Neural cell (in vitro differentiated cells): ENCODE measurements at regions not wholly inside any gene's neighbourhood (a gene's known extent, or its start where the extent isn't known, plus 50 kb on each side); places are given as distances from the start of the nearest gene placed in this dataset.

Experiments
- H2AFZ ChIP-seq: fragments of 200-600, 300-800 bp; sonication (generic), shearing (Covaris generic); 2 replicates; pipeline ENCODE4 v1.6.0; 2014; ENCODE audit warnings: low read depth, mild to moderate bottlenecking, antibody characterized with exemption, low read length, moderate library complexity
- H3F3A ChIP-seq: fragments of 200-600 bp; shearing (Covaris generic); 2 replicates; pipeline ENCODE4 v1.6.1; 2016; ENCODE audit warnings: mild to moderate bottlenecking, moderate library complexity, mixed read lengths, antibody characterized with exemption, low read length; ENCODE audit not compliant: insufficient read depth, poor library complexity, severe bottlenecking
- H3K27ac ChIP-seq: fragments of 200-600, 300-800 bp; sonication (generic), shearing (Covaris generic); 2 replicates; pipeline ENCODE4 v1.5.1; 2014; ENCODE audit warnings: mild to moderate bottlenecking, low read length, moderate library complexity
- H3K27me3 ChIP-seq: fragments of 300-800, 200-600 bp; sonication (generic), shearing (Covaris generic); 2 replicates; pipeline ENCODE4 v1.6.0; 2014; ENCODE audit warnings: mild to moderate bottlenecking, low read depth, low read length, moderate library complexity; ENCODE audit not compliant: insufficient read depth
- H3K36me3 ChIP-seq: fragments of 300-800, 200-600 bp; sonication (generic), shearing (Covaris generic); 2 replicates; pipeline ENCODE4 v1.5.1; 2014; ENCODE audit warnings: mild to moderate bottlenecking, antibody characterized with exemption, low read length, moderate library complexity; ENCODE audit not compliant: insufficient read depth
- H3K4me2 ChIP-seq: fragments of 300-800, 200-600 bp; sonication (generic), shearing (Covaris generic); 2 replicates; pipeline ENCODE4 v1.6.0; 2014; ENCODE audit warnings: mild to moderate bottlenecking, low read length
- H3K4me3 ChIP-seq: fragments of 300-800, 200-600 bp; sonication (generic), shearing (Covaris generic); 2 replicates; pipeline ENCODE4 v1.5.1; 2014; ENCODE audit warnings: mild to moderate bottlenecking, low read length, moderate library complexity
- H3K79me2 ChIP-seq: fragments of 200-600 bp; shearing (Covaris generic); replicated peaks from 2 replicates; pipeline ENCODE4 v1.6.0; 2014; ENCODE audit warnings: mild to moderate bottlenecking, low read length, moderate library complexity; ENCODE audit not compliant: insufficient read depth
- H3K9ac ChIP-seq: fragments of 300-800, 200-600 bp; sonication (generic), shearing (Covaris generic); 2 replicates; pipeline ENCODE4 v1.6.1; 2016; ENCODE audit warnings: mild to moderate bottlenecking, low read length, mixed read lengths
- H3K9me2 ChIP-seq: fragments of 200-600 bp; shearing (Covaris generic); 2 replicates; pipeline ENCODE4 v1.6.1; 2016; ENCODE audit warnings: mild to moderate bottlenecking, low read length, mixed read lengths; ENCODE audit not compliant: insufficient read depth
- H3K9me3 ChIP-seq: fragments of 200-600, 300-800 bp; sonication (generic), shearing (Covaris generic); 2 replicates; pipeline ENCODE4 v1.6.1; 2016; ENCODE audit warnings: mild to moderate bottlenecking, mixed run types, low read length, moderate library complexity, mixed read lengths
- H4K20me1 ChIP-seq: fragments of 200-600 bp; shearing (Covaris generic); 2 replicates; pipeline ENCODE4 v1.6.1; 2016; ENCODE audit warnings: mild to moderate bottlenecking, mixed run types; ENCODE audit not compliant: insufficient read depth
- CTCF ChIP-seq: fragments of 450-650 bp; IDR thresholded peaks from 2 replicates; pipeline ENCODE4 v1.5.1; 2014; ENCODE audit warnings: antibody characterized with exemption, mild to moderate bottlenecking, moderate library complexity; ENCODE audit not compliant: poor library complexity, severe bottlenecking
- EP300 ChIP-seq: fragments of 450-650 bp; conservative IDR thresholded peaks from 2 replicates; pipeline ENCODE4 v1.6.1; 2014; ENCODE audit warnings: antibody characterized with exemption, mild to moderate bottlenecking, moderate library complexity; ENCODE audit not compliant: poor library complexity, severe bottlenecking
- EZH2 ChIP-seq: fragments of 200-600, 300-800 bp; shearing (Covaris generic), sonication (generic); IDR thresholded peaks from 2 replicates; pipeline ENCODE4 v1.6.1; 2014; ENCODE audit warnings: antibody characterized with exemption, low read length, borderline replicate concordance, mild to moderate bottlenecking; ENCODE audit not compliant: insufficient read depth, poor library complexity, severe bottlenecking
- MXI1 ChIP-seq: fragments of 450-650 bp; conservative IDR thresholded peaks from 2 replicates; pipeline ENCODE4 v1.6.1; 2014; ENCODE audit warnings: antibody characterized with exemption, mild to moderate bottlenecking; ENCODE audit not compliant: poor library complexity, severe bottlenecking
- POLR2AphosphoS5 ChIP-seq: IDR thresholded peaks from 2 replicates; pipeline ENCODE4 v1.6.1; 2012
- RAD21 ChIP-seq: fragments of 450-650 bp; conservative IDR thresholded peaks from 2 replicates; pipeline ENCODE4 v1.6.1; 2014; ENCODE audit warnings: antibody characterized with exemption, mild to moderate bottlenecking, moderate library complexity
- REST ChIP-seq: IDR thresholded peaks from 2 replicates; pipeline ENCODE4 v1.6.1; 2012; ENCODE audit warnings: borderline replicate concordance
- SMC3 ChIP-seq: fragments of 450-650 bp; conservative IDR thresholded peaks from 2 replicates; pipeline ENCODE4 v1.6.1; 2014; ENCODE audit warnings: antibody characterized with exemption, mild to moderate bottlenecking, moderate library complexity; ENCODE audit not compliant: poor library complexity
- TAF1 ChIP-seq: IDR thresholded peaks from 2 replicates; pipeline ENCODE4 v1.6.1; 2012; ENCODE audit warnings: low read depth

GRCh38 chr12:58544281-58544680, 376.0 kb downstream of the LRIG3 start:
- no peaks in the 10 kb centered on the region for H3K9me3 ChIP-seq
- H2AFZ ChIP-seq: no peak overlapping the region
- H3K9ac ChIP-seq: no peak overlapping the region

DNA sequence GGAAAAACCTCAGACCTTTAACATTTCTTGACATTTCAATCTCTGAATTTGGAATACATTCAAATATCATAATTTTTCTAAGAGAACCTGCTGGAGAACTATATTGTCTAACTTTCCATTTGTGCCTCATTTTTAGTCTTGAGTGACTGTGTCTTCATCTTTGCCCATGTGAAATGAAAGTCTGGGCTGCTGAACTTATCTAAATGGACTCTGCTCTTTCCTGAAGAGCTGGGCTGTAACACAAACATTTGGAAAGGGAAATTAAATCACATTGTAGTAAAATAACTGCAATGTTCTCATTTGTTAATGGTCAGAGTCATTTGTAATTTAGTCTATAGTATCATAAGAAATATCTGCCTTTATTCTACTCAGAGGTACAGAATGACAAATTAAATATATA, 373.1 kb downstream of the LRIG3 start:
- no peaks in the 10 kb centered on the region for H3F3A ChIP-seq
- no peaks in the 10 kb centered on the region for H4K20me1 ChIP-seq
- H3K9me3 ChIP-seq: no peaks in the 10 kb centered on the region
- no peak overlapping the region for H3K27ac ChIP-seq
- no peak overlapping the region for H3K4me3 ChIP-seq
- H2AFZ ChIP-seq: no peak overlapping the region
- H3K79me2 ChIP-seq: no peaks in the 10 kb centered on the region
- no peaks in the 10 kb centered on the region for H3K36me3 ChIP-seq
- no peaks in the 10 kb centered on the region for H3K9me2 ChIP-seq
- no peak overlapping the region for H3K9ac ChIP-seq
- H3K4me2 ChIP-seq: no peak overlapping the region
- H3K27me3 ChIP-seq: no peaks in the 10 kb centered on the region
- no peak for TF ChIP-seq POLR2AphosphoS5
- TF ChIP-seq TAF1: no peak
- TF ChIP-seq EZH2: no peak
- TF ChIP-seq EP300: no peak
- TF ChIP-seq MXI1: no peak
- TF ChIP-seq CTCF: no peak
- no peak for TF ChIP-seq REST

More at GRCh38 chr12:58544281-58544680, 376.0 kb downstream of the LRIG3 start:
- TF ChIP-seq REST (no peak), EP300 (no peak), SMC3 (no peak), MXI1 (no peak), TAF1 (no peak), RAD21 (no peak), EZH2 (no peak), CTCF (no peak), POLR2AphosphoS5 (no peak)
- no peak overlapping the region for H3K4me3 ChIP-seq
- no peaks in the 10 kb centered on the region for H4K20me1 ChIP-seq
- no peaks in the 10 kb centered on the region for H3K27me3 ChIP-seq
- no peak overlapping the region for H3K27ac ChIP-seq
- no peaks in the 10 kb centered on the region for H3K79me2 ChIP-seq
- H3K9me2 ChIP-seq: no peaks in the 10 kb centered on the region
- H3K4me2 ChIP-seq: no peak overlapping the region
- H3F3A ChIP-seq: no peaks in the 10 kb centered on the region
- H3K36me3 ChIP-seq: no peaks in the 10 kb centered on the region
